HG02763 (cell line): ENCODE measurements at regions not wholly inside any gene's neighbourhood (a gene's known extent, or its start where the extent isn't known, plus 50 kb on each side); places are given as distances from the start of the nearest gene placed in this dataset.
"Not testable (repeated sequence)": the region's sequence is repeated elsewhere in the genome, so short reads cannot be mapped to it uniquely, and the experiment has no call there.

Source experiments
- ATAC-seq: cut with Tn5 transposase; IDR thresholded peaks from one replicate; pipeline ENCODE4 v1.9.1; 2021; ENCODE audit warnings: mild to moderate bottlenecking, moderate library complexity; ENCODE audit not compliant: unreplicated experiment

- no peak for ATAC-seq
These were observed 234.9 kb upstream of the GIMD1 start for GRCh38 chr4:106603471-106603870.

GRCh38 chr4:106602711-106603110 lies 234.1 kb upstream of the GIMD1 start:
- ATAC-seq: no peak

DNA sequence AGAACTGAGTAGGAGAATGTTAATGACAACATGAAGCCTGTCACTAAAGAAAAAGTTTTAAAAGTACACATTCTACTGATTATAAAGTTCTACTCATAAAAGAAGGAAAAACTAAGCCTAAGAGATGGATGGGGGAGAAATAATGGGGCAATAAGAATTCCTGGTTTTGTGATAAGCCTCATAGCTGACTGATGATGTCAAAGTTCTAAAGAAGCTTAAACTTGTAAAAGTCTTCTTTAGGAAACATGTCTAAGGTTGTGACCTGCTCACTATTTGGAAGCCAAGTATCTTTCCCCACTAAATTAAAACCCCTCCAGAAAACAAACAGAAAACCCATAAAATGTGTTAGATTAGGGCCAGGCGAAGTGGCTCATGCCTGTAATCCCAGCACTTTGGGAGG lies 232.9 kb upstream of the GIMD1 start:
- ATAC-seq: no peak

- ATAC-seq: no peak
These were observed 227.3 kb upstream of the GIMD1 start for GRCh38 chr4:106595906-106596305.

GRCh38 chr4:106594291-106594952 lies 225.8 kb upstream of the GIMD1 start:
- no peak for ATAC-seq

DNA sequence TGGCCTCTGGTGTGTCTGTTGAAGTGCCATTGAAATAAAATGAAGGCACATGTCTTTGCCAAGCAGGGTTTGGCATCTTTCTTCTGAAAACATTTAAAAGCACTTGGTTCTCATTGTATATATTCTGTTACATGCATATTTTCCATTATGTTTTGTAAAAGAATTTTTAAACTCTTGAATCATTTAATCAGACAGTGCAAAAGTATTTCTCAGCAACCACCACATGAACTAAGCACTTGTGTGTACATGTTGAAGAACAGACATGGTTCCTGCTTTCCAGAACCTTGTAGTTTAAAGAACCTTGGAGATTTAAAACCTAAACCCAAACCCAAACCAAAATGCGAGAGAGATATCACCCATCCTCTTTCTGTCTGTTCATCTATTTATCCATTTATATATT lies 220.3 kb upstream of the GIMD1 start:
- ATAC-seq: no peak

- no peak for ATAC-seq
These were observed 219.0 kb upstream of the GIMD1 start for GRCh38 chr4:106587558-106587957.

- ATAC-seq: no peak
These were observed 217.4 kb upstream of the GIMD1 start for GRCh38 chr4:106585915-106586349.

DNA sequence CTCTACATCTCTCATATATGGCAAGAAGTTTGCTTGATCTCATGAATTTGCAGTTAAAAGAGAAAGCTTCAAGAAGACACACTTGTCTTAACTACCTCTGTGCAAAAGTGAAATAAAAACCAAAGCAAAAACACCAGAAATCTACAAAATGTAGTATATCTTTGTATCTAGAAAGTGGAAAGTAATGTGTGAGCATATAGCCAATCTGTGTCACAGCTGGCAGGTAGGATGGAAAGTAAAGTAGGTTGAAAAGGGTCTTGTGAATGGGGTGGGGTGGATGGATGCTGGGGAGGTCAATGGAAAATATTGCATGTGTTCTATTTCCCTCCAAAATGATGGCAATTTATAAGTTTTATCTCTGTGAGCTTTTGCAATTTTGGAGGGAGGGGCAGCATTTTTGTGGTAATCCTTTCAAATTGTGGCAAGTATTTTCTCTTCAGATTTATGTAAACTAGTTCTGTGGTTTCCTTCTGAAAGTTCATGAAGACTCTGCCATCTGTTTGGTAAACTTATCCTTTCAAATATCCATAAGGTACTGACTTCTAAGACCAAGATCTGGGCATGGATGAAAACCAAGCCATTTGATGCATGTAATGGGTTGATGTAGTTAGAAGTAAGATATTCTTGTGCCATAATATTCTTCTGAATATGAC lies 215.9 kb upstream of the GIMD1 start:
- ATAC-seq: no peak

GRCh38 chr4:106583567-106583966 lies 215.0 kb upstream of the GIMD1 start:
- ATAC-seq: no peak

GRCh38 chr4:106583108-106583507 lies 214.5 kb upstream of the GIMD1 start:
- ATAC-seq: no peak

- no peak for ATAC-seq
These were observed 213.5 kb upstream of the GIMD1 start for GRCh38 chr4:106582103-106582502.

- ATAC-seq: no peak
These were observed 210.7 kb upstream of the GIMD1 start for GRCh38 chr4:106579236-106579635.

- no peak for ATAC-seq
These were observed 200.8 kb upstream of the GIMD1 start for GRCh38 chr4:106569146-106570031.

DNA sequence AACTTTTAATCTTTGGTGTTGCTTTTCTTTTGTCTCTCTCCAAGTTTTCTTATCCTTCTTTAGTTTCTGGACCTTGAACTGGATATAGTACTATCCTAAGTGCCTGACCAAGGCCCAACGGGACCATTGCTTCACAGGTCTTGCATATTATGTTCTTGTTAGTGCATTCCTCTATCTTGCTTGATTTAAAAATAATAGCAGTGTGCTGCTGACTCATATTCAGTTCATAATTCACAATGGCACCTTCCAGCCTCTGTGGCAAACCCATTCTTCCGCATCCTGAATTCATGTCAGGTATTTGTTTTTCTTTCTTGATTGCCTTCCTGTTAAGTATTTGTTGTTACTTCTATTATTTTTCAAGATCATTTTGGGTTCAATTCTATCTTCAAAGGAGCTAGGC lies 197.1 kb upstream of the GIMD1 start:
- ATAC-seq: no peak

DNA sequence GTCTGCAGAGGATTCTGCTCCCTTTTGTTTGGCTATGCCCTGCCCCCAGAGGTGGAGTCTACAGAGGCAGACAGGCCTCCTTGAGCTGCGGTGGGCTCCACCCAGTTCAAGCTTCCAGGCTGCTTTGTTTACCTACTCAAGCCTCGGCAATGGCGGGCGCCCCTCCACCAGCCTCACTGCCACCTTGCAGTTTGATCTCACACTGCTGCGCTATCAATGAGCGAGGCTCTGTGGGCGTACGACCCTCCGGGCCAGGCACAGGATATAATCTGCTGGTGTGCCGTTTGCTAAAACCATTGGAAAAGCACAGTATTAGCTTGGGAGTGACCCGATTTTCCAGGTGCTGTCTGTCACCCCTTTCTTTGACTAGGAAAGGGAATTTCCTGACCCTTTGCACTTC lies 195.1 kb upstream of the GIMD1 start:
- ATAC-seq: not testable (repeated sequence)

GRCh38 chr4:106551724-106552123 lies 183.1 kb upstream of the GIMD1 start:
- ATAC-seq: no peak

DNA sequence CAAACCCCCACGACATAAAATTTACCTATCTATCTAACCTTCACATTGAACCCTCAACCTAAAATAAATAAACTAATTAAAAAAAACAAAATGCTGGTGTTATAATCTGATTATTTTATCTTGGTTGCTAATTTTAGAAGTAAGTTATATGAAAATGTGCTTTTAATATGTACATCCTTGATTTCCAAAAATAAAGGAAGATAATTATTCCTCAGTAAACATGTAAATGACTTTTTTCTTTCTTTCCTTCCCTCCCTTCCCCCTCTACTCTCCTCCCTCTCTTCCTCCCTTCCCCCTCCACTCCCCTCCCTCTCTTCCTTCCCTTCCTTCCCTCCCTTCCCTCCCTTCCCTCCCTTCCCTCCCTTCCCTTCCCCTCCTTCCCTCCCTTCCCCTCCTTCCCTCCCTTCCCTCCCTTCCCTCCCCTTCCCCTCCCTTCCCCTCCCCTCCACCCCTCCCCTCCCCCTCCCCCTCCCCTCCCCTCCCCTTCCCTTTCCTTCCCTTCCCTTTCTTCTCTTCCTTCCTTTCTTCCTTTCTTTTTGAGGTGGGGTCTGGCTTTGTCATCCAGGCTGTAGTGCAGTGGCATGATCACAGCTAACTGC lies 180.0 kb upstream of the GIMD1 start:
- ATAC-seq: no peak

DNA sequence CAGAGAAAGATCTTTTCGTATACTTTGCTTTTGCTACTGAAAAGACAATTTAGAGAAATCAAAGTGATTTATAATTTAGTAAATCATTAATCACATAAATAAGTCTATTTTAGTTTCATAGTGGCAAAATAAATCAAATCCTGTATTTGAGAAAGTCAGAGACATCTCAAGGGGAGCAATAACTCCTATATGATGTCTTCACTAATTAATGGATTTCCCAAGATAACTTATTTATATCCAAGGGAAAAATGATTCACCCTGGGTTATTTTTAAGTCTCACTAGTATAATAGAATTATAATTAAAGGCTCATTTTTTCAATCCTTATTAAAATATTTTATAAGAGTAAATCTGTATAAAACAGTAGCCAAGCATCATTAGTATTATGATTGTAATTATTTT lies 177.8 kb upstream of the GIMD1 start:
- ATAC-seq: no peak

DNA sequence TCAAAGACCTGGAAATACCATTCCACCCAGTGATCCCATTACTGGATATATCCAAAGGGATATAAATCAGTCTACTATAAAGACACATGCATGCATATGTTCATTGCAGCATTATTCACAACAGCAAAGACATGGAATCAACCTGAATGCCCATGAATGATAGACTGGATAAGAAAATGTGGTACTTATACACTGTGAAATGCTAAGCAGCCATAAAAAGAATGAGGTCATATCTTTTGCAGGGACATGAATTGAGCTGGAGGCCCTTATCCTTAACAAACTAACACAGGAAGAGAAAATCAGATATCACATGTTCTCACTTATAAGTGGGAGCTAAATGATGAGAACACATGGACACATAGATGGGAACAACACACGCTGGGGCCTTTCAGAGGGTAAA lies 174.0 kb upstream of the GIMD1 start:
- ATAC-seq: not testable (repeated sequence)

GRCh38 chr4:106541253-106541652 lies 172.7 kb upstream of the GIMD1 start:
- ATAC-seq: no peak
